ENCODE measurements at regions not wholly inside any gene's neighbourhood (a gene's known extent, or its start where the extent isn't known, plus 50 kb on each side); places are given as distances from the start of the nearest gene placed in this dataset.

DNA sequence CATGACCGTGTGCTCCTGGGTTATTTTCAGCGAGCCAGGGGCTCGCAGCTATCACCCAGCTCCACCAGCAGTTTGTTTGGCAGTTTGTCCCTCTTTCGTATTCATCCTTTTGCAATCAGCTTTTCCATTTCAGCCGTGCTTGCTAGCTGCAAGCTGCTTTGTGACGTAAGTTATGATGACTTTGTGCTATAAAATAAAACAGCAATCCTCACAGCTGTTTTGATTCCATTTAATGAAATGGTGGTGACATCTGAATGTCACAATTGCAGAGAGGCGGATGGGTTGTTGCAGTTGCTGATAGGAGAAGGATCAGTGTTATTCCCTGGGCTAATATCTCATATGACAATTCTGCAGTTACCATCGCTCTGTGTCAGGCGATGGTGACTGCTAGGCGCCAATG is 251.7 kb downstream of the SNX10 start:
- TF ChIP-seq CBX8 (IDR thresholded peaks at IDR 0.05) (no peak), FOXS1 (CRISPR knock-in tag; IDR thresholded peaks at IDR 0.05) (no peak)

Data from A549 (cell line).